K562 (cell line): ENCODE measurements at regions not wholly inside any gene's neighbourhood (a gene's known extent, or its start where the extent isn't known, plus 50 kb on each side); places are given as distances from the start of the nearest gene placed in this dataset.
A peak's percentile ranks its signal among the peaks of the same experiment; 100 is the strongest.

Experiments used
- CBX3 ChIP-seq, 2 experiments: IDR thresholded peaks; 1 replicate in 1 of 2; 2 replicates in 1 of 2; pipeline ENCODE4 v1.6.1; 2012; ENCODE audit warnings: inconsistent platforms in 2 of 2, low read length in 2 of 2, borderline replicate concordance in 1 of 2, control low read depth in 1 of 2
- ETV1 ChIP-seq: fragments of 450-650 bp; conservative IDR thresholded peaks from 2 replicates; pipeline ENCODE4 v1.6.1; 2016; ENCODE audit warnings: missing genetic modification characterization, control low read depth, low read depth, missing compliant biosample characterization
- FOSL1 ChIP-seq: fragments of 200-800 bp; sonication (Bioruptor generic); conservative IDR thresholded peaks from 2 replicates; pipeline ENCODE4 v1.6.1; 2016; ENCODE audit warnings: missing genetic modification characterization, missing compliant biosample characterization
- FOXA3 ChIP-seq, 2 experiments: fragments of 450-650 bp in 1 of 2; sonication (generic) in 1 of 2; formaldehyde crosslinking; IDR thresholded peaks in 1 of 2; conservative IDR thresholded peaks in 1 of 2; 2 replicates each; pipeline versions ENCODE4 v1.4.0 to v1.8.0; 2020 to 2022; ENCODE audit warnings: mild to moderate bottlenecking in 2 of 2, missing genetic modification reagents in 1 of 2
- GABPB2 ChIP-seq: fragments of 250-450 bp; sonication (Bioruptor Pico); conservative IDR thresholded peaks from 2 replicates; pipeline ENCODE4 v1.5.1; 2021; ENCODE audit warnings: mild to moderate bottlenecking
- GMEB1 ChIP-seq: fragments of 250-450 bp; sonication (Bioruptor Pico); IDR thresholded peaks from 2 replicates; pipeline ENCODE4 v1.4.0; 2020; ENCODE audit warnings: mild to moderate bottlenecking
- HMG20B ChIP-seq: fragments of 250-450 bp; sonication (Bioruptor Pico); IDR thresholded peaks from 2 replicates; pipeline ENCODE4 v1.5.0; 2021; ENCODE audit warnings: mild to moderate bottlenecking
- HOXB6 ChIP-seq: fragments of 250-450 bp; sonication (Bioruptor Pico); IDR thresholded peaks from 2 replicates; pipeline ENCODE4 v1.5.1; 2022; ENCODE audit warnings: mild to moderate bottlenecking, borderline replicate concordance
- KLF10 ChIP-seq: fragments of 250-450 bp; sonication (Bioruptor Pico); IDR thresholded peaks from 2 replicates; pipeline ENCODE4 v1.6.1; 2021; ENCODE audit warnings: matching md5 sums
- MBD2 ChIP-seq: sonication (generic); IDR thresholded peaks from 2 replicates; pipeline ENCODE4 v1.6.1; 2016; ENCODE audit warnings: low read depth, borderline replicate concordance
- MTA1 ChIP-seq: fragments of 450-650 bp; IDR thresholded peaks from 2 replicates; pipeline ENCODE4 v1.6.1; 2017; ENCODE audit warnings: borderline replicate concordance
- MTF1 ChIP-seq: fragments of 250-450 bp; sonication (Bioruptor Pico); IDR thresholded peaks from 2 replicates; pipeline ENCODE4 v1.9.0; 2021; ENCODE audit warnings: moderate library complexity, mild to moderate bottlenecking, inconsistent platforms, borderline replicate concordance
- NBN ChIP-seq: fragments of 450-650 bp; IDR thresholded peaks from 2 replicates; pipeline ENCODE4 v1.6.1; 2016; ENCODE audit warnings: low read depth, mild to moderate bottlenecking
- SMARCA5 ChIP-seq: fragments of 450-650 bp; IDR thresholded peaks from 2 replicates; pipeline ENCODE4 v1.6.1; 2016
- TAF15 ChIP-seq: fragments of 200-400 bp; formaldehyde crosslinking; IDR thresholded peaks from 2 replicates; pipeline ENCODE4 v1.6.1; 2017; ENCODE audit warnings: mild to moderate bottlenecking, low read depth, low read length, moderate library complexity
- TARDBP ChIP-seq: fragments of 450-650 bp; IDR thresholded peaks from 2 replicates; pipeline ENCODE4 v1.6.1; 2016
- TBP ChIP-seq: optimal IDR thresholded peaks from 2 replicates; pipeline ENCODE3; 2011; ENCODE audit warnings: low read depth, low read length, improper control_type of control experiment
- TEAD4 ChIP-seq, 2 experiments: sonication (generic) in 1 of 2; formaldehyde crosslinking in 1 of 2; IDR thresholded peaks; 2 replicates each; pipeline versions ENCODE4 v1.6.1 to v1.8.0; 2012 to 2022; ENCODE audit warnings: borderline replicate concordance in 1 of 2, inconsistent platforms in 1 of 2, low read length in 1 of 2, mild to moderate bottlenecking in 1 of 2, missing genetic modification reagents in 1 of 2
- TFE3 ChIP-seq: fragments of 450-650 bp; formaldehyde crosslinking; IDR thresholded peaks from 2 replicates; pipeline ENCODE4 v1.4.0; 2020; ENCODE audit warnings: mild to moderate bottlenecking, mixed read lengths
- THAP7 ChIP-seq: fragments of 250-450 bp; sonication (Bioruptor Pico); IDR thresholded peaks from 2 replicates; pipeline ENCODE4 v1.5.0; 2021
- U2AF1 ChIP-seq: fragments of 200-400 bp; formaldehyde crosslinking; optimal IDR thresholded peaks from 2 replicates; pipeline ENCODE3; 2017; ENCODE audit warnings: mild to moderate bottlenecking, low read depth, low read length, moderate library complexity
- ZBTB17 ChIP-seq: fragments of 450-650 bp; formaldehyde crosslinking; IDR thresholded peaks from 2 replicates; pipeline ENCODE4 v1.4.0; 2020; ENCODE audit warnings: mild to moderate bottlenecking
- ZBTB7A ChIP-seq: IDR thresholded peaks from 2 replicates; pipeline ENCODE4 v1.6.1; 2011; ENCODE audit warnings: low read depth, mild to moderate bottlenecking, low read length, moderate library complexity, borderline replicate concordance; ENCODE audit not compliant: control insufficient read depth
- ZC3H11A ChIP-seq: IDR thresholded peaks from 2 replicates; pipeline ENCODE4 v1.6.1; 2012; ENCODE audit warnings: low read depth, low read length, improper control_type of control experiment
- ZFP30 ChIP-seq: fragments of 250-450 bp; sonication (Bioruptor Pico); IDR thresholded peaks from 2 replicates; pipeline ENCODE4 v1.8.0; 2022; ENCODE audit warnings: moderate library complexity, mild to moderate bottlenecking, inconsistent platforms, borderline replicate concordance
- ZFP36 ChIP-seq: fragments of 150-350 bp; IDR thresholded peaks from 2 replicates; pipeline ENCODE4 v1.6.1; 2018; ENCODE audit warnings: low read length, low read depth; ENCODE audit not compliant: partially characterized antibody
- ZNF217 ChIP-seq: sonication (generic); formaldehyde crosslinking; IDR thresholded peaks from 2 replicates; pipeline ENCODE4 v1.8.0; 2022; ENCODE audit warnings: mild to moderate bottlenecking, missing genetic modification reagents
- ZNF282 ChIP-seq: sonication (generic); formaldehyde crosslinking; IDR thresholded peaks from 2 replicates; pipeline ENCODE4 v1.8.1; 2023; ENCODE audit warnings: missing genetic modification reagents
- ZNF551 ChIP-seq: fragments of 250-450 bp; sonication (Bioruptor Pico); IDR thresholded peaks from 2 replicates; pipeline ENCODE4 v1.5.0; 2021; ENCODE audit warnings: mild to moderate bottlenecking, moderate library complexity
- ZNF785 ChIP-seq: fragments of 250-450 bp; sonication (Bioruptor Pico); IDR thresholded peaks from 2 replicates; pipeline ENCODE4 v1.4.0; 2020; ENCODE audit warnings: mild to moderate bottlenecking

DNA sequence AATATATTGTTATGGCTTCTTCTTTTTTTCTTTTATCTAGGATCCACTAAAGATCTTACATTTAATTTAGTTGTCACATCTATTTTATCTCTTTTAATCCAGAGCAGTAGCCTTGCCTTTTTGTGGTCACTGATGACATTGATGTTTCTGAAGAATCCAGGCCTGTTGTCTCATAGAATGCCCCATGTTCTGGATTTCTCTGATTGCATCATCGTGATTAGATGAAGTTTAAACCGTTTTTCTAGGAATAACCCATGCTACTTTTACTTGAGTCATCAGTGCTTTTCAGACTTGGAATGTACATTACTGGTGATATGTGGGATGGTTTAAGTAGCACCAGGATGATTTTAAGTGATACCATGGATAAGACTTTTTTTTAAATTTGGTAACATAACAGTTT, 106.4 kb upstream of the CES5A start (continued):
- no peak for TF ChIP-seq TFE3 (CRISPR knock-in tag)
- no peak; the same call in 1 of the 2 replicates for TF ChIP-seq NBN
- no peak for TF ChIP-seq THAP7 (CRISPR knock-in tag)
- TF ChIP-seq HOXB6 (CRISPR knock-in tag): no peak
- TF ChIP-seq ZNF551 (CRISPR knock-in tag): no peak
- no peak for TF ChIP-seq U2AF1
- no peak for TF ChIP-seq TBP
- no peak for TF ChIP-seq ZBTB7A
- TF ChIP-seq MTA1: no peak
- no peak for TF ChIP-seq ZNF217
- no peak for TF ChIP-seq GMEB1
- peak; percentile 72 for TF ChIP-seq FOSL1 (tag)
- TF ChIP-seq TARDBP: no peak
- TF ChIP-seq GABPB2: no peak
- no peak for TF ChIP-seq ZBTB17 (CRISPR knock-in tag)
- no peak for TF ChIP-seq MBD2
- TF ChIP-seq ZNF785 (CRISPR knock-in tag): no peak
- no peak for TF ChIP-seq MTF1
- no peak for TF ChIP-seq CBX3 (IDR thresholded peaks at IDR 0.05; ENCODE audit: borderline replicate concordance in 1 of 2, low read length in 2 of 2)
- no peak for TF ChIP-seq ZFP30 (CRISPR knock-in tag)
- no peak for TF ChIP-seq KLF10 (CRISPR knock-in tag)
- TF ChIP-seq HMG20B (CRISPR knock-in tag): no peak
- TF ChIP-seq SMARCA5: no peak
- no peak for TF ChIP-seq ETV1 (tag)
- TF ChIP-seq ZC3H11A: no peak
- no peak for TF ChIP-seq ZFP36
- TF ChIP-seq TEAD4 (IDR thresholded peaks at IDR 0.05; ENCODE audit: low read length): peak; percentile 69; the same call in 1 of the 2 replicates
- TF ChIP-seq TEAD4 (CRISPR knock-in tag; IDR thresholded peaks at IDR 0.05; ENCODE audit: borderline replicate concordance): no peak
- TF ChIP-seq FOXA3 (CRISPR knock-in tag; conservative IDR thresholded peaks at IDR 0.05 in 1 of 2, IDR thresholded peaks at IDR 0.05 in 1 of 2): no peak
- no peak for TF ChIP-seq ZNF282
- no peak for TF ChIP-seq TAF15
